Liver (tissue), 3 donors: ENCODE measurements at regions not wholly inside any gene's neighbourhood (a gene's known extent, or its start where the extent isn't known, plus 50 kb on each side); places are given as distances from the start of the nearest gene placed in this dataset.

Experiments
- JUND ChIP-seq, 2 donors: IDR thresholded peaks; 2 replicates each; pipeline ENCODE4 v1.6.1; 2016; ENCODE audit warnings: antibody characterized with exemption in 2 of 2
- RAD21 ChIP-seq, 2 donors: IDR thresholded peaks; 2 replicates each; pipeline ENCODE4 v1.6.1; 2016; ENCODE audit warnings: antibody characterized with exemption in 2 of 2, mild to moderate bottlenecking in 2 of 2
- TAF1 ChIP-seq: conservative IDR thresholded peaks from 2 replicates; pipeline ENCODE4 v1.6.1; 2016; ENCODE audit warnings: antibody characterized with exemption, mild to moderate bottlenecking
- TF ChIP-seq, protein P1 (sequence below): fragments of 150-350 bp; IDR thresholded peaks from 2 replicates; pipeline ENCODE4 v1.5.1; 2017; ENCODE audit warnings: improper control_type of control experiment, low read depth, low read length; ENCODE audit not compliant: missing input control
- TF ChIP-seq, protein P2 (sequence below): IDR thresholded peaks from 2 replicates; pipeline ENCODE4 v1.6.1; 2016; ENCODE audit warnings: antibody characterized with exemption
- donor health status: healthy.
- donor health status: healthy.

DNA sequence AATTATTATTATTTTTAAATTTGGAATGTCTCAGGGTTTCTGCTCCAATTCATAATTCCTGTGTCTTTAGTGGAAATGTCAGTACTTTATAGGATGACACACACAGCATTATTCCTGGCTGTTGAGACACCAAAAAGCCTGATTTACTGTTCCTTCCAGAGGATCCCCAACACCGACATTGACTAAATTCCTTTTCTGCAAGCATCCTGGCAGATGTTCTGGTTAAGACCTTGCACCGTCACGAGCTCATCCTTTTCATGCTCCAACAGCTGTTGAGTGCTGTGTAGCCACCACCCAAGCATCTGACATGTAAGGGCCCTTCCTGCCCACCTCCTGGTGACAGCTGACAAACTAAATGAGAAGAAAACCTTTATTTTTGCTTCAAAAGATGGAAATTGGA, 284.3 kb upstream of the SULF2 start:
- TF ChIP-seq, protein P1, sequence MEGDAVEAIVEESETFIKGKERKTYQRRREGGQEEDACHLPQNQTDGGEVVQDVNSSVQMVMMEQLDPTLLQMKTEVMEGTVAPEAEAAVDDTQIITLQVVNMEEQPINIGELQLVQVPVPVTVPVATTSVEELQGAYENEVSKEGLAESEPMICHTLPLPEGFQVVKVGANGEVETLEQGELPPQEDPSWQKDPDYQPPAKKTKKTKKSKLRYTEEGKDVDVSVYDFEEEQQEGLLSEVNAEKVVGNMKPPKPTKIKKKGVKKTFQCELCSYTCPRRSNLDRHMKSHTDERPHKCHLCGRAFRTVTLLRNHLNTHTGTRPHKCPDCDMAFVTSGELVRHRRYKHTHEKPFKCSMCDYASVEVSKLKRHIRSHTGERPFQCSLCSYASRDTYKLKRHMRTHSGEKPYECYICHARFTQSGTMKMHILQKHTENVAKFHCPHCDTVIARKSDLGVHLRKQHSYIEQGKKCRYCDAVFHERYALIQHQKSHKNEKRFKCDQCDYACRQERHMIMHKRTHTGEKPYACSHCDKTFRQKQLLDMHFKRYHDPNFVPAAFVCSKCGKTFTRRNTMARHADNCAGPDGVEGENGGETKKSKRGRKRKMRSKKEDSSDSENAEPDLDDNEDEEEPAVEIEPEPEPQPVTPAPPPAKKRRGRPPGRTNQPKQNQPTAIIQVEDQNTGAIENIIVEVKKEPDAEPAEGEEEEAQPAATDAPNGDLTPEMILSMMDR, result no peak
- TF ChIP-seq TAF1 (no peak), JUND (IDR thresholded peaks at IDR 0.05) (no peak), RAD21 (IDR thresholded peaks at IDR 0.05) (no peak)
- TF ChIP-seq, protein P2, sequence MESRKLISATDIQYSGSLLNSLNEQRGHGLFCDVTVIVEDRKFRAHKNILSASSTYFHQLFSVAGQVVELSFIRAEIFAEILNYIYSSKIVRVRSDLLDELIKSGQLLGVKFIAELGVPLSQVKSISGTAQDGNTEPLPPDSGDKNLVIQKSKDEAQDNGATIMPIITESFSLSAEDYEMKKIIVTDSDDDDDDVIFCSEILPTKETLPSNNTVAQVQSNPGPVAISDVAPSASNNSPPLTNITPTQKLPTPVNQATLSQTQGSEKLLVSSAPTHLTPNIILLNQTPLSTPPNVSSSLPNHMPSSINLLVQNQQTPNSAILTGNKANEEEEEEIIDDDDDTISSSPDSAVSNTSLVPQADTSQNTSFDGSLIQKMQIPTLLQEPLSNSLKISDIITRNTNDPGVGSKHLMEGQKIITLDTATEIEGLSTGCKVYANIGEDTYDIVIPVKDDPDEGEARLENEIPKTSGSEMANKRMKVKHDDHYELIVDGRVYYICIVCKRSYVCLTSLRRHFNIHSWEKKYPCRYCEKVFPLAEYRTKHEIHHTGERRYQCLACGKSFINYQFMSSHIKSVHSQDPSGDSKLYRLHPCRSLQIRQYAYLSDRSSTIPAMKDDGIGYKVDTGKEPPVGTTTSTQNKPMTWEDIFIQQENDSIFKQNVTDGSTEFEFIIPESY, result no peak
